K562 (cell line): ENCODE measurements at regions not wholly inside any gene's neighbourhood (a gene's known extent, or its start where the extent isn't known, plus 50 kb on each side); places are given as distances from the start of the nearest gene placed in this dataset.

ENCODE experiments used
- ATAC-seq: fragments of 200-7000 bp; cut with Tn5 transposase; 3 replicates; pipeline ENCODE4 v1.9.1; 2020; ENCODE audit warnings: moderate library complexity
- BruUV-seq: library from RNA; stranded (reverse); fragments of 400-500 nt; replicated peaks from 2 replicates; lab custom pipeline; 2021; lab: Mats Ljungman, UMichigan
- CTCF ChIA-PET: fragments of 300-600 bp; formaldehyde crosslinking; extraction: SDS; loops from one replicate; lab custom pipeline; 2021; ENCODE audit warnings: low intra/inter-chr PET ratio; lab: Yijun Ruan, JAX
- POLR2A ChIA-PET: fragments of 300-600, 350-650 bp; sonication (Branson Sonifier 250); formaldehyde crosslinking; extraction: SDS; loops from one replicate; lab custom pipeline; 2021; ENCODE audit warnings: antibody characterized with exemption, inconsistent platforms; lab: Yijun Ruan, JAX
- DNase-seq, 4 experiments: peaks; one replicate each; pipeline versions ENCODE4 v3.0.0 to v3.0.0-alpha.2; 2011 to 2018; ENCODE audit warnings: low spot score in 3 of 4, mixed read lengths in 3 of 4; ENCODE audit errors: extremely low read depth in 1 of 4
- FAIRE-seq: peaks from 2 replicates; lab custom pipeline; 2011; peaks lifted over from hg19 to GRCh38; lab: Jason Lieb, UNC
- H2AFZ ChIP-seq: 2 replicates; pipeline ENCODE4 v1.6.0; 2011; ENCODE audit warnings: low read depth, low read length, control low read depth, inconsistent platforms
- H3K27ac ChIP-seq: fragments of 200-600 bp; 3 replicates; pipeline ENCODE4 v1.8.0; 2011; ENCODE audit warnings: low read depth, mild to moderate bottlenecking, control low read depth, inconsistent platforms, low read length, moderate library complexity, mixed read lengths; ENCODE audit errors: extremely low read depth
- H3K27me3 ChIP-seq, 2 experiments: fragments of 300-600 bp in 1 of 2; 2 replicates in 1 of 2; 3 replicates in 1 of 2; pipeline versions ENCODE4 v1.6.0 to v1.8.0; 2011; ENCODE audit warnings: inconsistent platforms in 2 of 2, low read length in 2 of 2, mild to moderate bottlenecking in 1 of 2, mixed read lengths in 1 of 2, moderate library complexity in 1 of 2; ENCODE audit not compliant: control insufficient read depth in 2 of 2, insufficient read depth in 2 of 2
- H3K36me3 ChIP-seq: fragments of 300-600 bp; 3 replicates; pipeline ENCODE4 v1.8.0; 2011; ENCODE audit warnings: mild to moderate bottlenecking, low read length, inconsistent platforms; ENCODE audit not compliant: control insufficient read depth, insufficient read depth
- H3K4me1 ChIP-seq, 2 experiments: fragments of 200-600 bp in 1 of 2; replicated peaks in 1 of 2; 2 replicates in 1 of 2; 3 replicates in 1 of 2; pipeline versions ENCODE4 v1.5.1 to v1.8.0; 2011; ENCODE audit warnings: inconsistent platforms in 2 of 2, low read length in 2 of 2, mild to moderate bottlenecking in 1 of 2, mixed read lengths in 1 of 2, moderate library complexity in 1 of 2; ENCODE audit not compliant: control insufficient read depth in 2 of 2, insufficient read depth in 2 of 2
- H3K4me2 ChIP-seq: 2 replicates; pipeline ENCODE4 v1.6.1; 2011; ENCODE audit warnings: low read length, control low read depth, inconsistent platforms, mixed read lengths; ENCODE audit not compliant: insufficient read depth
- H3K4me3 ChIP-seq: fragments of 200-600 bp; sonication (generic), shearing (Covaris generic); 2 replicates; pipeline ENCODE4 v1.5.1; 2016; ENCODE audit warnings: control low read depth, inconsistent platforms
- H3K79me2 ChIP-seq: fragments of 200-600 bp; 3 replicates; pipeline ENCODE4 v1.8.0; 2011; ENCODE audit warnings: low read length, inconsistent platforms; ENCODE audit not compliant: control insufficient read depth, insufficient read depth
- H3K9ac ChIP-seq, 2 experiments: 2 replicates each; pipeline versions ENCODE4 v1.6.0 to v1.6.1; 2011; ENCODE audit warnings: low read depth in 2 of 2, low read length in 2 of 2, control low read depth in 1 of 2, inconsistent platforms in 1 of 2, mild to moderate bottlenecking in 1 of 2, mixed read lengths in 1 of 2; ENCODE audit not compliant: insufficient read depth in 1 of 2
- H3K9me1 ChIP-seq: one replicate; pipeline ENCODE4 v1.6.0; 2011; ENCODE audit warnings: inconsistent platforms, mild to moderate bottlenecking, low read length, moderate library complexity; ENCODE audit not compliant: control insufficient read depth, insufficient read depth
- H3K9me3 ChIP-seq: replicated peaks from 2 replicates; pipeline ENCODE4 v1.5.1; 2011; ENCODE audit warnings: low read depth, low read length, inconsistent platforms; ENCODE audit not compliant: control insufficient read depth, insufficient read depth
- H4K20me1 ChIP-seq: replicated peaks from 2 replicates; pipeline ENCODE4 v1.6.1; 2011; ENCODE audit warnings: low read length, inconsistent platforms, mixed read lengths; ENCODE audit not compliant: control insufficient read depth, insufficient read depth
- CCAR2 ChIP-seq: fragments of 200-400 bp; formaldehyde crosslinking; IDR thresholded peaks from 2 replicates; pipeline ENCODE4 v1.6.1; 2017; ENCODE audit warnings: mild to moderate bottlenecking, low read depth, low read length
- HNRNPUL1 ChIP-seq: fragments of 200-400 bp; formaldehyde crosslinking; IDR thresholded peaks from 2 replicates; pipeline ENCODE4 v1.6.1; 2017; ENCODE audit warnings: low read length
- MAFG ChIP-seq: fragments of 450-650 bp; conservative IDR thresholded peaks from 2 replicates; pipeline ENCODE4 v1.6.1; 2016; ENCODE audit warnings: missing genetic modification characterization, missing compliant biosample characterization
- NELFE ChIP-seq: IDR thresholded peaks from 2 replicates; pipeline ENCODE4 v1.6.1; 2011; ENCODE audit warnings: mild to moderate bottlenecking; ENCODE audit not compliant: insufficient read depth, insufficient read length
- SAP30 ChIP-seq: fragments of 200-600 bp; sonication (generic); IDR thresholded peaks from 2 replicates; pipeline ENCODE4 v1.6.1; 2012; ENCODE audit warnings: borderline replicate concordance, low read depth, mild to moderate bottlenecking, moderate library complexity, low read length, control low read depth, inconsistent platforms; ENCODE audit not compliant: insufficient read depth, poor library complexity, severe bottlenecking
- YY1 ChIP-seq, 3 experiments: IDR thresholded peaks; 2 replicates each; pipeline ENCODE4 v1.6.1; 2011; ENCODE audit warnings: low read length in 2 of 3, mild to moderate bottlenecking in 2 of 3, moderate library complexity in 2 of 3, borderline replicate concordance in 1 of 3, control low read depth in 1 of 3, low read depth in 1 of 3; ENCODE audit not compliant: insufficient read depth in 3 of 3, insufficient replicate concordance in 2 of 3, control insufficient read depth in 1 of 3, insufficient read length in 1 of 3; ENCODE audit errors: extremely low read depth in 1 of 3
- ZBTB7A ChIP-seq: IDR thresholded peaks from 2 replicates; pipeline ENCODE4 v1.6.1; 2011; ENCODE audit warnings: low read depth, mild to moderate bottlenecking, low read length, moderate library complexity, borderline replicate concordance; ENCODE audit not compliant: control insufficient read depth
- ZNF224 ChIP-seq: sonication (generic); formaldehyde crosslinking; IDR thresholded peaks from 2 replicates; pipeline ENCODE4 v1.8.0; 2022; ENCODE audit warnings: mild to moderate bottlenecking, missing genetic modification reagents
- ZNF695 ChIP-seq: fragments of 450-650 bp; formaldehyde crosslinking; IDR thresholded peaks from 2 replicates; pipeline ENCODE4 v1.4.0; 2020; ENCODE audit warnings: mild to moderate bottlenecking, moderate library complexity
- ZNF77 ChIP-seq: fragments of 250-450 bp; sonication (Bioruptor Pico); IDR thresholded peaks from 2 replicates; pipeline ENCODE4 v1.5.0; 2020
- ZNF830 ChIP-seq: fragments of 250-450 bp; sonication (Bioruptor Pico); IDR thresholded peaks from 2 replicates; pipeline ENCODE4 v1.5.0; 2021; ENCODE audit warnings: mild to moderate bottlenecking
- WGBS: fragments of 100-300 bp; shearing (Covaris generic); methylation state at CpG from one replicate; pipeline ENCODE4 v1.1.6; 2016; ENCODE audit warnings: low coverage, mixed read lengths; ENCODE audit not compliant: insufficient coverage; ENCODE audit errors: missing lambda C conversion rate; 5-methylcytosine and 5-hydroxymethylcytosine counted together
- in situ Hi-C: fragments of 300-500 bp; cut with MboI; formaldehyde crosslinking; loops from 4 replicates; pipeline ENCODE4 v1.15.0; 2018; ENCODE audit warnings: inconsistent platforms, mixed read lengths
- intact Hi-C: fragments of 100-400 bp; cut with micrococcal nuclease; formaldehyde crosslinking; loops from 2 replicates; pipeline ENCODE4 v1.14.2; 2022
- TF ChIP-seq, protein P1 (sequence below): fragments of 450-650 bp; formaldehyde crosslinking; IDR thresholded peaks from 2 replicates; pipeline ENCODE4 v1.4.0; 2020; ENCODE audit warnings: mild to moderate bottlenecking, moderate library complexity
- TF ChIP-seq, protein P2 (sequence below): fragments of 450-650 bp; IDR thresholded peaks from 2 replicates; pipeline ENCODE4 v1.6.1; 2016; ENCODE audit warnings: antibody characterized with exemption
- TF ChIP-seq, protein P3 (sequence below): fragments of 450-650 bp; IDR thresholded peaks from 2 replicates; pipeline ENCODE4 v1.6.1; 2017; ENCODE audit warnings: antibody characterized with exemption
- TF ChIP-seq, protein P4 (sequence below): fragments of 450-650 bp; formaldehyde crosslinking; IDR thresholded peaks from 2 replicates; pipeline ENCODE4 v1.4.0; 2022; ENCODE audit warnings: mild to moderate bottlenecking, moderate library complexity

DNA sequence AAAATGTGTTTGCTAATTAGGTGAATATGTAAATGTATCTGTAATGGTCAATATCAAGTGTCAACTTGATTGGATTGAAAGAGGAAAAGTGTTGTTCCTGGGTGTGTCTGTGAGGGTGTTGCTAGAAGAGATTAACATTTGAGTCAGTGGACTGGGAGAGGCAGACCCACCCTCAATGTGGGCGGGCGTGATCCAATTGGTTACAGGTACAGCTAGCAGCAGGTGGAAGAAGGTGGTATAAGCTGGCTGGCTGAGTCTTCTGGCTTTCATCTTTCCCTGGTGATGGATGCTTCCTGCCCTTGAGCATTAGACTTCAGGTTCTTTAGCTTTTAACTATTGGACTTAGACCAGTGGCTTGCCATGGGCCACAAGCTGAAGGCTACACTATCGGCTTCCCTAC lies 779.0 kb upstream of the CTNND2 start:
- no peak for FAIRE-seq
- no peaks in the 10 kb centered on the region for H3K79me2 ChIP-seq

More for the DNA sequence above, 779.0 kb upstream of the CTNND2 start:
- DNase-seq (no peak), ATAC-seq (no peak; the same call in 2 of the 3 replicates)
- no TSS peak for BruUV-seq
- in situ Hi-C loops, result no loop called here
- Histone ChIP-seq H3K9ac (no peak overlapping the region), H3K4me1 (no peaks in the 10 kb centered on the region), H3K9me1 (no peaks in the 10 kb centered on the region), H4K20me1 (no peaks in the 10 kb centered on the region), H2AFZ (no peak overlapping the region)
- WGBS, result 71% methylated on average over 3 of the region's 3 CpGs
- POLR2A ChIA-PET, result no interaction called here
- intact Hi-C loops, result no loop called here
- no peak for TF ChIP-seq MAFG
- no peak for TF ChIP-seq SAP30
- no peak for TF ChIP-seq YY1 (IDR thresholded peaks at IDR 0.05; ENCODE audit: borderline replicate concordance in 1 of 3, control insufficient read depth in 1 of 3, extremely low read depth in 1 of 3, insufficient read depth in 3 of 3, insufficient read length in 1 of 3, insufficient replicate concordance in 2 of 3, low read depth in 1 of 3, low read length in 2 of 3)
- TF ChIP-seq, protein P1, sequence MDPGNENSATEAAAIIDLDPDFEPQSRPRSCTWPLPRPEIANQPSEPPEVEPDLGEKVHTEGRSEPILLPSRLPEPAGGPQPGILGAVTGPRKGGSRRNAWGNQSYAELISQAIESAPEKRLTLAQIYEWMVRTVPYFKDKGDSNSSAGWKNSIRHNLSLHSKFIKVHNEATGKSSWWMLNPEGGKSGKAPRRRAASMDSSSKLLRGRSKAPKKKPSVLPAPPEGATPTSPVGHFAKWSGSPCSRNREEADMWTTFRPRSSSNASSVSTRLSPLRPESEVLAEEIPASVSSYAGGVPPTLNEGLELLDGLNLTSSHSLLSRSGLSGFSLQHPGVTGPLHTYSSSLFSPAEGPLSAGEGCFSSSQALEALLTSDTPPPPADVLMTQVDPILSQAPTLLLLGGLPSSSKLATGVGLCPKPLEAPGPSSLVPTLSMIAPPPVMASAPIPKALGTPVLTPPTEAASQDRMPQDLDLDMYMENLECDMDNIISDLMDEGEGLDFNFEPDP, result no peak
- TF ChIP-seq HNRNPUL1, result no peak
- no peak for TF ChIP-seq CCAR2
- TF ChIP-seq, protein P2, sequence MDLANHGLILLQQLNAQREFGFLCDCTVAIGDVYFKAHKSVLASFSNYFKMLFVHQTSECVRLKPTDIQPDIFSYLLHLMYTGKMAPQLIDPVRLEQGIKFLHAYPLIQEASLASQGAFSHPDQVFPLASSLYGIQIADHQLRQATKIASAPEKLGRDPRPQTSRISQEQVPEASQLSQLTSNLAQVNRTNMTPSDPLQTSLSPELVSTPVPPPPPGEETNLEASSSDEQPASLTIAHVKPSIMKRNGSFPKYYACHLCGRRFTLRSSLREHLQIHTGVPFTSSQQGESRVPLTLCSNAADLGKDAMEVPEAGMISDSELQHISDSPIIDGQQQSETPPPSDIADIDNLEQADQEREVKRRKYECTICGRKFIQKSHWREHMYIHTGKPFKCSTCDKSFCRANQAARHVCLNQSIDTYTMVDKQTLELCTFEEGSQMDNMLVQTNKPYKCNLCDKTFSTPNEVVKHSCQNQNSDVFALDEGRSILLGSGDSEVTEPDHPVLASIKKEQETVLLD, result no peak
- TF ChIP-seq, protein P3, sequence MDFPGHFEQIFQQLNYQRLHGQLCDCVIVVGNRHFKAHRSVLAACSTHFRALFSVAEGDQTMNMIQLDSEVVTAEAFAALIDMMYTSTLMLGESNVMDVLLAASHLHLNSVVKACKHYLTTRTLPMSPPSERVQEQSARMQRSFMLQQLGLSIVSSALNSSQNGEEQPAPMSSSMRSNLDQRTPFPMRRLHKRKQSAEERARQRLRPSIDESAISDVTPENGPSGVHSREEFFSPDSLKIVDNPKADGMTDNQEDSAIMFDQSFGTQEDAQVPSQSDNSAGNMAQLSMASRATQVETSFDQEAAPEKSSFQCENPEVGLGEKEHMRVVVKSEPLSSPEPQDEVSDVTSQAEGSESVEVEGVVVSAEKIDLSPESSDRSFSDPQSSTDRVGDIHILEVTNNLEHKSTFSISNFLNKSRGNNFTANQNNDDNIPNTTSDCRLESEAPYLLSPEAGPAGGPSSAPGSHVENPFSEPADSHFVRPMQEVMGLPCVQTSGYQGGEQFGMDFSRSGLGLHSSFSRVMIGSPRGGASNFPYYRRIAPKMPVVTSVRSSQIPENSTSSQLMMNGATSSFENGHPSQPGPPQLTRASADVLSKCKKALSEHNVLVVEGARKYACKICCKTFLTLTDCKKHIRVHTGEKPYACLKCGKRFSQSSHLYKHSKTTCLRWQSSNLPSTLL, result no peak
- no peak for TF ChIP-seq ZNF224 (CRISPR knock-in tag)
- no peak for TF ChIP-seq ZNF695 (CRISPR knock-in tag)
- TF ChIP-seq NELFE, result no peak
- TF ChIP-seq ZBTB7A, result no peak
- TF ChIP-seq, protein P4, sequence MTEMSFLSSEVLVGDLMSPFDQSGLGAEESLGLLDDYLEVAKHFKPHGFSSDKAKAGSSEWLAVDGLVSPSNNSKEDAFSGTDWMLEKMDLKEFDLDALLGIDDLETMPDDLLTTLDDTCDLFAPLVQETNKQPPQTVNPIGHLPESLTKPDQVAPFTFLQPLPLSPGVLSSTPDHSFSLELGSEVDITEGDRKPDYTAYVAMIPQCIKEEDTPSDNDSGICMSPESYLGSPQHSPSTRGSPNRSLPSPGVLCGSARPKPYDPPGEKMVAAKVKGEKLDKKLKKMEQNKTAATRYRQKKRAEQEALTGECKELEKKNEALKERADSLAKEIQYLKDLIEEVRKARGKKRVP, result no peak
- no peak for TF ChIP-seq ZNF830 (CRISPR knock-in tag)
- no peak for TF ChIP-seq ZNF77
- TF ChIP-seq, all 486 proteins: peak for 0
- Histone ChIP-seq H3K4me2 (no peak overlapping the region), H3K4me3 (no peak overlapping the region), H3K9me3 (no peaks in the 10 kb centered on the region), H3K27ac (no peak overlapping the region), H3K27me3 (no peaks in the 10 kb centered on the region), H3K36me3 (peaks cover under 1% of the 10 kb centered on the region; the same call in 1 of the 3 replicates)
- CTCF ChIA-PET, result no interaction called here
